Right lobe of liver (tissue), 6 donors: ENCODE measurements at regions not wholly inside any gene's neighbourhood (a gene's known extent, or its start where the extent isn't known, plus 50 kb on each side); places are given as distances from the start of the nearest gene placed in this dataset.

Source experiments
- ATAC-seq, 4 donors: fragments of 200-7000 bp; cut with Tn5 transposase; one replicate each; pipeline ENCODE4 v1.9.1; 2020; ENCODE audit warnings: mild to moderate bottlenecking in 4 of 4, moderate library complexity in 4 of 4
- DNase-seq, 3 donors: peaks; one replicate each; pipeline ENCODE4 v3.0.0-alpha.2; 2020
- H3K27ac ChIP-seq, 3 donors: fragments of 200-600 bp; one replicate each; pipeline ENCODE4 v1.8.0; 2022
- H3K27me3 ChIP-seq, 2 donors: fragments of 200-600 bp; one replicate each; pipeline ENCODE4 v1.8.0; 2022
- H3K36me3 ChIP-seq, 4 donors: fragments of 200-600 bp; sonication (generic) in 1 of 4; one replicate each; pipeline versions ENCODE4 v1.5.1 to v1.8.0; 2017 to 2022; ENCODE audit warnings: control low read depth in 1 of 4
- H3K4me1 ChIP-seq, 4 donors: fragments of 200-600 bp; sonication (generic) in 1 of 4; one replicate each; pipeline versions ENCODE4 v1.5.1 to v1.8.0; 2017 to 2022; ENCODE audit warnings: control low read depth in 1 of 4
- H3K4me3 ChIP-seq, 3 donors: fragments of 200-600 bp; one replicate each; pipeline ENCODE4 v1.8.0; 2022
- H3K9me3 ChIP-seq, 4 donors: fragments of 200-600 bp; sonication (generic) in 1 of 4; one replicate each; pipeline versions ENCODE4 v1.5.1 to v1.8.0; 2017 to 2022; ENCODE audit warnings: control low read depth in 1 of 4
- POLR2A ChIP-seq: fragments of 450-650 bp; IDR thresholded peaks from one replicate; pipeline ENCODE4 v1.6.1; 2017; ENCODE audit warnings: antibody characterized with exemption, mild to moderate bottlenecking
- WGBS: methylation state at CpG from one replicate; pipeline ENCODE4 v1.1.6; 2018; ENCODE audit warnings: low coverage, low lambda C conversion rate; ENCODE audit not compliant: insufficient coverage; ENCODE audit errors: missing lambda C conversion rate; 5-methylcytosine and 5-hydroxymethylcytosine counted together
- intact Hi-C, 2 donors: fragments of 100-400 bp; cut with DNase I; formaldehyde crosslinking; loops; one replicate each; pipeline versions ENCODE4 v1.11.2 to v1.14.1; 2022
- TF ChIP-seq, protein P1 (sequence below), 4 donors: fragments of 200-600 bp in 3 of 4; fragments of 450-650 bp in 1 of 4; IDR thresholded peaks; one replicate each; pipeline versions ENCODE4 v1.5.1 to v1.8.0; 2016 to 2022; ENCODE audit warnings: antibody characterized with exemption in 4 of 4, mild to moderate bottlenecking in 2 of 4
- donor health status: DM: no; HTN: yes; CAD: no.
- donor health status: DM: no; HTN: no; CAD: no.
- donor health status: DM: no; HTN: no; CAD: no.
- donor health status: DM: no; HTN: yes; CAD: no.
- donor health status: DM: no; HTN: yes; CAD: no.

- Histone ChIP-seq H3K4me1 (no peaks in the 10 kb centered on the region), H3K27ac (no peak overlapping the region), H3K9me3 (no peaks in the 10 kb centered on the region), H3K4me3 (no peak overlapping the region), H3K27me3 (no peaks in the 10 kb centered on the region), H3K36me3 (no peaks in the 10 kb centered on the region)
- peak in 1 of 3 donors; percentile 43 for DNase-seq
- no peak for ATAC-seq
- intact Hi-C loops, result no loop called here
- no peak for TF ChIP-seq POLR2A
- TF ChIP-seq, protein P1, sequence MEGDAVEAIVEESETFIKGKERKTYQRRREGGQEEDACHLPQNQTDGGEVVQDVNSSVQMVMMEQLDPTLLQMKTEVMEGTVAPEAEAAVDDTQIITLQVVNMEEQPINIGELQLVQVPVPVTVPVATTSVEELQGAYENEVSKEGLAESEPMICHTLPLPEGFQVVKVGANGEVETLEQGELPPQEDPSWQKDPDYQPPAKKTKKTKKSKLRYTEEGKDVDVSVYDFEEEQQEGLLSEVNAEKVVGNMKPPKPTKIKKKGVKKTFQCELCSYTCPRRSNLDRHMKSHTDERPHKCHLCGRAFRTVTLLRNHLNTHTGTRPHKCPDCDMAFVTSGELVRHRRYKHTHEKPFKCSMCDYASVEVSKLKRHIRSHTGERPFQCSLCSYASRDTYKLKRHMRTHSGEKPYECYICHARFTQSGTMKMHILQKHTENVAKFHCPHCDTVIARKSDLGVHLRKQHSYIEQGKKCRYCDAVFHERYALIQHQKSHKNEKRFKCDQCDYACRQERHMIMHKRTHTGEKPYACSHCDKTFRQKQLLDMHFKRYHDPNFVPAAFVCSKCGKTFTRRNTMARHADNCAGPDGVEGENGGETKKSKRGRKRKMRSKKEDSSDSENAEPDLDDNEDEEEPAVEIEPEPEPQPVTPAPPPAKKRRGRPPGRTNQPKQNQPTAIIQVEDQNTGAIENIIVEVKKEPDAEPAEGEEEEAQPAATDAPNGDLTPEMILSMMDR (IDR thresholded peaks at IDR 0.05), result no peak
- WGBS, result 75% methylated on average over 6 of the region's 25 CpGs
These were observed 1023.5 kb downstream of the BRD1 start for GRCh38 chr22:48803948-48804810.

GRCh38 chr22:48803171-48803947 is 1024.3 kb downstream of the BRD1 start:
- Histone ChIP-seq H3K4me1 (no peaks in the 10 kb centered on the region), H3K27me3 (no peaks in the 10 kb centered on the region), H3K36me3 (no peaks in the 10 kb centered on the region), H3K27ac (no peak overlapping the region), H3K9me3 (no peaks in the 10 kb centered on the region), H3K4me3 (no peak overlapping the region)
- DNase-seq, result peak in 1 of 3 donors; percentile 38
- ATAC-seq, result no peak
- no peak for TF ChIP-seq POLR2A
- TF ChIP-seq, protein P1 (IDR thresholded peaks at IDR 0.05), result no peak
- 29% methylated on average over 8 of the region's 19 CpGs for WGBS
- intact Hi-C loops, result no loop called here

- H3K36me3 ChIP-seq, result no peaks in the 10 kb centered on the region
- no peak overlapping the region for H3K4me3 ChIP-seq
- DNase-seq (peak in 1 of 3 donors; percentile 44), ATAC-seq (no peak)
- WGBS, result 74% methylated on average over 8 of the region's 19 CpGs
- TF ChIP-seq, protein P1 (IDR thresholded peaks at IDR 0.05), result no peak
- TF ChIP-seq POLR2A, result no peak
- no peaks in the 10 kb centered on the region for H3K27me3 ChIP-seq
- intact Hi-C loops, result no loop called here
- no peaks in the 10 kb centered on the region for H3K4me1 ChIP-seq
- no peaks in the 10 kb centered on the region for H3K9me3 ChIP-seq
- no peak overlapping the region for H3K27ac ChIP-seq
These were observed 1025.1 kb downstream of the BRD1 start for GRCh38 chr22:48802576-48802975.

GRCh38 chr22:48800886-48801607 is 1026.6 kb downstream of the BRD1 start:
- Histone ChIP-seq H3K4me1 (no peaks in the 10 kb centered on the region), H3K27ac (no peak overlapping the region), H3K9me3 (no peaks in the 10 kb centered on the region), H3K36me3 (no peaks in the 10 kb centered on the region), H3K4me3 (no peak overlapping the region), H3K27me3 (no peaks in the 10 kb centered on the region)
- whole genome bisulfite sequencing, result 82% methylated on average over 11 of the region's 14 CpGs
- ATAC-seq (no peak), DNase-seq (no peak)
- intact Hi-C loops, result no loop called here
- TF ChIP-seq, protein P1 (IDR thresholded peaks at IDR 0.05), result no peak
- TF ChIP-seq POLR2A, result no peak
